ENCODE measurements at regions not wholly inside any gene's neighbourhood (a gene's known extent, or its start where the extent isn't known, plus 50 kb on each side); places are given as distances from the start of the nearest gene placed in this dataset.

DNA sequence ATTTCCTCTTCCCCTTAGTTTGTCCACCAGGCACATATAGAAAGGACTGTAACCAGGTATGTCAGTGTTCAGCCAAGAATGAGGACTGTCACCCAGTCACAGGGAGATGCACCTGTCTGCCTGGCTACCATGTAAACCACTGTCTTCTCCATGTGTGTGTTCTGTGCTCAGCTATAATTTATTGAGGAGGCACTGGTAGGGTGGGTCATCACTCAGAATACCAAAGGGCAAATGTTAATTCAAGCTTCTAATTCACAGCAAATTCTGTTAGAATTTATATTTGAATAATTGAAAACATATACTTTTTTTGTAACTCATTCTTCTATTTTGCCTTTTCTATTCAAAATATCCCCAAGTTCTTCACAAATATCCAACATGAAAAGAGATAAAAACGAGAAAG lies 780.4 kb downstream of the MECOM start:
- H3K9ac ChIP-seq (ENCODE audit: low read length): no peak overlapping the region
- no peaks in the 10 kb centered on the region for H3K27me3 ChIP-seq (ENCODE audit: control insufficient read depth, insufficient read depth, low read length)
- H3K36me3 ChIP-seq (ENCODE audit: control insufficient read depth, insufficient read depth, low read length): no peaks in the 10 kb centered on the region
- H3K4me3 ChIP-seq (ENCODE audit: low read length): no peak overlapping the region
- no peaks in the 10 kb centered on the region for H3K9me3 ChIP-seq (ENCODE audit: control insufficient read depth, low read length)
- H3K4me1 ChIP-seq (ENCODE audit: control insufficient read depth, insufficient read depth, low read length): no peaks in the 10 kb centered on the region

DNA sequence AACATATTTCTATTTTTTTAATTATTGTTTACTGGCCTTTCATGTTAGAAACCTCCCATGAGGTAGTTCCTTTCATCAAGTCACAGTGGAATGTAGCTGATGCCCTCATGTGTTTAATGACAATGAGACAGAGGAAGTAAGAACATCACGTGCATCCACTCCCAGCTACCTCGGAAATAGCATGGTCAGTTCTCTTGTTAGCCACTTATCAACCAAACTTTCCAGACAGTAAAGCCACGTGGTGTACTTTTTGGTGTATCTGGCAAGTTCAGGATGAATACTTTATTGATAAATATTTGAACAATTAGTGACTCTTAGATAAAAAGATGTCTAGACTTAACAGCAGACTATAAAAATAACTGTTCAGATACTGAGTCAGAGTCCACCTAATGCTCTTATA lies 781.7 kb downstream of the MECOM start:
- H3K27me3 ChIP-seq (ENCODE audit: control insufficient read depth, insufficient read depth, low read length): no peaks in the 10 kb centered on the region
- peaks cover 4% of the 10 kb centered on the region for H3K4me1 ChIP-seq (ENCODE audit: control insufficient read depth, insufficient read depth, low read length)
- no peak overlapping the region for H3K4me3 ChIP-seq (ENCODE audit: low read length)
- H3K9me3 ChIP-seq (ENCODE audit: control insufficient read depth, low read length): no peaks in the 10 kb centered on the region
- H3K9ac ChIP-seq (ENCODE audit: low read length): no peak overlapping the region
- H3K36me3 ChIP-seq (ENCODE audit: control insufficient read depth, insufficient read depth, low read length): no peaks in the 10 kb centered on the region

DNA sequence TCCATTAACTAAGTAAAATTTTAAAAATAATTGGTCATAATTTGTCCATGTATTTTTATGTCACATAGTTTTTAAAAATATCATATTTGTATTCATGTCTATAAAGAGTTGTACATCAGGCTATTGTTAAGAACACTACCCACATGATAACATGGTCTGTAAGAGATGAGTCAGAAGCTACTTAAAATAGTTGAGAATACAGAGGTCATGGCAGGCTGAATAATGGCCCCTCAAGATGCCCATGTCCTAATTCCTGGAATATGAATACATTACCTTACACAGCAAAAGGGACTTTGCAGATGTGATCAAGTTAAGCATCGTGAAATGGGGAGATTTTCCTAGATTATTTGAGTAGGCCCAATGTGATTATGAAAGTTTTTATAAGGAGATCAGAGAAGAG lies 782.9 kb upstream of the GOLIM4 start:
- H3K36me3 ChIP-seq (ENCODE audit: control insufficient read depth, insufficient read depth, low read length): no peaks in the 10 kb centered on the region
- no peaks in the 10 kb centered on the region for H3K9me3 ChIP-seq (ENCODE audit: control insufficient read depth, low read length)
- no peak overlapping the region for H3K4me3 ChIP-seq (ENCODE audit: low read length)
- H3K27me3 ChIP-seq (ENCODE audit: control insufficient read depth, insufficient read depth, low read length): no peaks in the 10 kb centered on the region
- H3K4me1 ChIP-seq (ENCODE audit: control insufficient read depth, insufficient read depth, low read length): peaks cover 11% of the 10 kb centered on the region
- no peak overlapping the region for H3K9ac ChIP-seq (ENCODE audit: low read length)

DNA sequence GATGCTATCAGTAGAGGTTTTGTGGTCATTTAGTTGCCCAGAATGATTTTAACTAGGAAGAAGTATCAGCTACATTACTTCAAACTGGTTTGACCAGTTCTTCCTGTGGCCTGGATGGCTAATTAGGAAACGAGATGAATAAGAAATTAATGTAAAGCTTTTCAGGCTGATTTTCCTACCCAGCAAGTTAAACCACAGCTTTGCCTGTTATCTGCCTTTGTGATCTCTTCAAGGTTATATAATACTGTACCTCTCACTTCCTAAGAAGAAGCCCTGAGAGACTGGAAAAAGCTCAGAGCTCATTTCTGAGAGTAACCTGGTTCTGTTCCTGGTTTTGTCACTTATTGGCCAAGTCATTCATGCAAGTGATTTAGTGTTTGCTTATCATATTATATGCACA lies 782.2 kb upstream of the GOLIM4 start:
- no peaks in the 10 kb centered on the region for H3K27me3 ChIP-seq (ENCODE audit: control insufficient read depth, insufficient read depth, low read length)
- no peaks in the 10 kb centered on the region for H3K36me3 ChIP-seq (ENCODE audit: control insufficient read depth, insufficient read depth, low read length)
- H3K9me3 ChIP-seq (ENCODE audit: control insufficient read depth, low read length): no peaks in the 10 kb centered on the region
- H3K4me3 ChIP-seq (ENCODE audit: low read length): no peak overlapping the region
- no peak overlapping the region for H3K9ac ChIP-seq (ENCODE audit: low read length)
- H3K4me1 ChIP-seq (ENCODE audit: control insufficient read depth, insufficient read depth, low read length): peaks cover 14% of the 10 kb centered on the region

DNA sequence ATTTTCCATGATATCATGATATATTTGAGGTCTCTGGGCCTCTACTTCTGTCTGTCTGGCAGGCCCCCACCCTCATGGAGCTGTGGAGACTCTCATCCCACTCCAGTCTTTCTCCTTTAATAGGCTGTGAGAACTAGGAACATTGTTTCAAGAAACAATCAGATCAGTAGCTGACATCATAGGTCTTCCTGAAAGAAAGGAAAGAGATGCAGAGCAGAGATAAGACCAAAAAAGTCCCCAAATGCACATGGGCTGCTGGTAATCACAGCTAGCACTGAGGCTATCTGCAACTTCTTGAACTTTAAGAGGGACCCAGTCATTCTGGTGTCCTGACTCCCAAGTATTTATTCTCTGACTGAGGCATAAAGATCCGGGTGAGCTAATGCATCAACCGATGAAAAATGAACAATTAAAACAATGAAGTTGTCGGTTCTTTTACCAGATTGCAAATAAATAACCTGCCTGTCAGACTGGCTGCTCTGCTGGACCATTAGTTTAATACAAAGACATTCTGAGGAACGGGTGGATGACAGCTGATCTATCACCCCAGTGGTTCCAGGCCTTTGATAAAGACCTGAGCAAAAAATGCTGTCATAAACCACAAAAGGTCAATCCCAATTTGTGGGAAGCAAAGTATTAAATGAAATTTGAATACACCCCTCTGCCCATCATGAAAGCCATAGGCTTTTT lies 780.8 kb upstream of the GOLIM4 start:
- Histone ChIP-seq H3K27me3 (ENCODE audit: control insufficient read depth, insufficient read depth, low read length) (no peaks in the 10 kb centered on the region), H3K36me3 (ENCODE audit: control insufficient read depth, insufficient read depth, low read length) (no peaks in the 10 kb centered on the region), H3K4me1 (ENCODE audit: control insufficient read depth, insufficient read depth, low read length) (peaks cover 28% of the 10 kb centered on the region), H3K9ac (ENCODE audit: low read length) (no peak overlapping the region), H3K9me3 (ENCODE audit: control insufficient read depth, low read length) (no peaks in the 10 kb centered on the region), H3K4me3 (ENCODE audit: low read length) (no peak overlapping the region)

DNA sequence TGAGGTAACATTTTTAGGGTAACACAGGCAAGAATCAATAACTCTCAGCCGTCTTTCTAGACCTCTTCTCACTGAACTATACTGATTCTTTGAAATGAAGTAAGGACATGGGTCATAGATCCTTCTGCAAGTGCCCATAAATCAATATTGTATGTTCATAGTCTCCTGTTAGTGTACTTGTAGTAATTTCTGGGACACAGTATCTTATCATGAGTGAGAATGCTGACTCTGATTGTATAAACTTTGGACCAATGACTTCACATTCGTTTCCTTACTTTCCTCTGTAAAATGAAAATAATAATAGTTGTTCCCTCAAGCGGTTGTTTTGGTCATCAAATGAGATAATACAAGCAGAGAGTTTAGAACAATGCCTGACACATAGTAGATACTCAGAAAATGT lies 777.1 kb upstream of the GOLIM4 start:
- Histone ChIP-seq H3K4me1 (ENCODE audit: control insufficient read depth, insufficient read depth, low read length) (peaks cover 36% of the 10 kb centered on the region), H3K4me3 (ENCODE audit: low read length) (no peak overlapping the region), H3K9ac (ENCODE audit: low read length) (no peak overlapping the region), H3K36me3 (ENCODE audit: control insufficient read depth, insufficient read depth, low read length) (no peaks in the 10 kb centered on the region), H3K27me3 (ENCODE audit: control insufficient read depth, insufficient read depth, low read length) (no peaks in the 10 kb centered on the region), H3K9me3 (ENCODE audit: control insufficient read depth, low read length) (no peaks in the 10 kb centered on the region)

DNA sequence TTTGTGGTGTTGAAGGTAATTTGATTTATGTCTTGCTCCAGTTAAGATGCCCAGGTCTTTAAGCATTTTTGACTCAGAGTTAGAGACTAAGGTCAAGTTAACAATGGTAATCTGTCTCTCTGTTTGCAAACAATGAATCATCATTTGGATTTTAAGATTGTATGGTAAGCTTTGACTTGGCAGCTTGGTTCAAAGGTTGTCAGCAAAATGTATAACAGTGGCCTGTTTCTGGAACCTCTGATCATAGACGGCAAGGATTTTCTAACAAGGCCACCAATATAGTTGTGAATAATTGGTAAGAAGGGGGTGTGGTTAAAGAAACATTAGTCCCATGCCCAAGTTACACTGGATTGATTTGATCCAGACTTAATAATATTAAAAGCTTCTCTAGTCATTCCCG lies 775.2 kb upstream of the GOLIM4 start:
- no peaks in the 10 kb centered on the region for H3K36me3 ChIP-seq (ENCODE audit: control insufficient read depth, insufficient read depth, low read length)
- H3K9me3 ChIP-seq (ENCODE audit: control insufficient read depth, low read length): no peaks in the 10 kb centered on the region
- H3K9ac ChIP-seq (ENCODE audit: low read length): no peak overlapping the region
- no peaks in the 10 kb centered on the region for H3K27me3 ChIP-seq (ENCODE audit: control insufficient read depth, insufficient read depth, low read length)
- peaks cover 30% of the 10 kb centered on the region for H3K4me1 ChIP-seq (ENCODE audit: control insufficient read depth, insufficient read depth, low read length)
- H3K4me3 ChIP-seq (ENCODE audit: low read length): no peak overlapping the region

DNA sequence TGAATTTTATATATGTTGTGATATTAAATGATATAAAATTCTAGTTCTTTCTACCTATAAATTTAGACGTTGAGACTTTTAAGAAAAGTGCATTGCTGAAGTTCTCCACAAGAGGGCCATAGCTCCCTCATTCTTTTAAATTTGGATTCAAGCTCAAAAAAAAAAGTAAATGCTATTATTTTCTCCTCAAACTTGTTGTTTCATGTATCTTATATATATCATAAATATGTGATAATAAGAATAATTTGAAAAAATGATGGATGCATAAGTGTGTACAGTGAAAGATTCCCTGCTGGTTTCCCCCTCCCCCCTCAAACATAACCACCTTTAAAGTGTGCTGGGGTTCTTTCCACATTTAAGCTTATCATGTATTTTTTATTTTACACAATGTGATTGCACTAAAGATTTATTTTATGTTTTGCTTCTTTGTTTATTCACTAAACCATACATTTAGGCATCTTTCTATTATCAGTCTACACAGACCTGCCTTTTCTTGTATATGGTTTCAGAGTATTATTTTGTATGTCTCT lies 769.4 kb upstream of the GOLIM4 start:
- Histone ChIP-seq H3K9ac (ENCODE audit: low read length) (no peak overlapping the region), H3K4me3 (ENCODE audit: low read length) (no peak overlapping the region), H3K27me3 (ENCODE audit: control insufficient read depth, insufficient read depth, low read length) (no peaks in the 10 kb centered on the region), H3K4me1 (ENCODE audit: control insufficient read depth, insufficient read depth, low read length) (peaks cover 27% of the 10 kb centered on the region), H3K9me3 (ENCODE audit: control insufficient read depth, low read length) (no peaks in the 10 kb centered on the region), H3K36me3 (ENCODE audit: control insufficient read depth, insufficient read depth, low read length) (no peaks in the 10 kb centered on the region)

DNA sequence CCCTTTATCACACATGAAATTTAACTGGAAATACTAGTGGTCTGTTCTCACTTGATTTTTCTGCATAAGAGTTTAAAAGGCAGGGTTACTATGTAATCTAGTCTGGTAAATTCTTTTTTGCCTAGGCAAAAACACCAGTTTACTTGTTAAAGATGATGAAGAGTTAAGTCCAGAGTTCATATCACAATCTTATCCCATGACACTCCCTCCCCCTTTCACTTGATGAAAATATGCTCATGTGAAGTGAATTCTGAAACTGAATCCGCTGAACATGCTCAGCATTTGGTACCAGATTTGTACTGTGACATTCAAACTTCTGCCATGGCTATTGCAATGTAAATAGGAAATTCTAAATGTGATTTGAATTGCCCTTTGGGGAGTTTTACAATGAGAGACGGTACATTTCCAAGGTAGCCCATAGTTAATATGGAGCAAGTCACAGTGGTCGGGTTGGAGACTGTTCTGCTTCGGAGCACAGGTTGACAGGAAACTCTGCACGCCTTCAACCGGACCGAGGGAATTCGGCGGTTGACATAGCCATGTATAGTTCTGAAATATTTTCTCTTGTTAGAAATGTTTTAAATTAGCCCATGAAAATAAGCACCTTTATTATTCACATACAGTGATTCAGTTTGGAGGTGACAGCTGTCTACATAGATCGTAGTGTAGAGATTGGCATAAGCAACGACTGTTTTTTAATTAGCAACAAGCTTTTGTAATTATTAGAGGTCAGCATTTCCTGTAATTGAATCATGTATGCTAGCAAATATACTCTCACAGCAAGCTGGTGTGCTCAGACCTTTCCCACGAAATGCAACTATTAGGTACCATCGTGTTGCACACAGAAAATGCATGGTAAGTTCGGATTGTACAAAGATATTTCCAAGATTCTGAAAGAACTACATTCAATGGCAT lies 768.6 kb upstream of the GOLIM4 start:
- peaks cover 34% of the 10 kb centered on the region for H3K4me1 ChIP-seq (ENCODE audit: control insufficient read depth, insufficient read depth, low read length)
- H3K9ac ChIP-seq (ENCODE audit: low read length): no peak overlapping the region
- no peaks in the 10 kb centered on the region for H3K9me3 ChIP-seq (ENCODE audit: control insufficient read depth, low read length)
- H3K36me3 ChIP-seq (ENCODE audit: control insufficient read depth, insufficient read depth, low read length): no peaks in the 10 kb centered on the region
- H3K4me3 ChIP-seq (ENCODE audit: low read length): no peak overlapping the region
- no peaks in the 10 kb centered on the region for H3K27me3 ChIP-seq (ENCODE audit: control insufficient read depth, insufficient read depth, low read length)

DNA sequence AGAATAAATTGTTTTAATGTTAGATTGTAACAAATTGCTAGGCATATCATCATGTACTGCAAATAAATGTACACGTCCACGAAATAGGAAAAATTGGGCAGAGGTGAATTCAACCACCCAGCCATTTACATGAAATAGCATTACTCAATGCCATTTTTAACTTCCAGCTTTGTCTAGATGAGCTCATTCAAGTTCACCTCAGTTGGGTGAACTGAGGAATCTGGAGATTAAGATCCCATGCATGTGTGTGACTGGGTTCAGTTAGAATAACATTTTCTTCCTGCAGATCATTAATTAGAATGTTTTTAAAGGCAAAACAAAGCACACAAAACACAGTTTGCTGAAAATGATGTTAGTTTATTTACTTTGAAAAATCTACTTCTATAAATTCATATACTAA lies 767.8 kb upstream of the GOLIM4 start:
- H3K9ac ChIP-seq (ENCODE audit: low read length): no peak overlapping the region
- H3K9me3 ChIP-seq (ENCODE audit: control insufficient read depth, low read length): no peaks in the 10 kb centered on the region
- H3K27me3 ChIP-seq (ENCODE audit: control insufficient read depth, insufficient read depth, low read length): no peaks in the 10 kb centered on the region
- no peak overlapping the region for H3K4me3 ChIP-seq (ENCODE audit: low read length)
- H3K4me1 ChIP-seq (ENCODE audit: control insufficient read depth, insufficient read depth, low read length): peaks cover 42% of the 10 kb centered on the region
- H3K36me3 ChIP-seq (ENCODE audit: control insufficient read depth, insufficient read depth, low read length): no peaks in the 10 kb centered on the region

DNA sequence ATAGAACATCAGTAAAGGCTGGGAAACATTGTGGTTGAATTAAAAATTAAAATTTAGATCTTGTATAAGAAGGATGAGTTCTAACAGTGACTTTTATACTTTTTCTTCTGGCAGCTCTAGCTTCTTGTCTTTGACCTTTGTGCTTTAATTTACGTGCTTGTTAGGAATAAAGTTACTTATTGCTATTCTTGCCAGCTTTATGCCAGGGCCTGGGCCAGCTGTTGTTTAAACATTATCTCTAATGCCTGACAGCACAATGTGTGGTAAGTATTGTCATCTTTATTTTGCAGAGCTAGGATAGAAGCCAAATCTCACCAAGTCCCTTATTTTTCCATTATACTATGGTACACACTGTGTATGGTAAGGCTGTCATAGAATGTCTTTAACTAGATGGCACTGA lies 766.7 kb upstream of the GOLIM4 start:
- no peaks in the 10 kb centered on the region for H3K27me3 ChIP-seq (ENCODE audit: control insufficient read depth, insufficient read depth, low read length)
- H3K9me3 ChIP-seq (ENCODE audit: control insufficient read depth, low read length): no peaks in the 10 kb centered on the region
- peaks cover 37% of the 10 kb centered on the region for H3K4me1 ChIP-seq (ENCODE audit: control insufficient read depth, insufficient read depth, low read length)

DNA sequence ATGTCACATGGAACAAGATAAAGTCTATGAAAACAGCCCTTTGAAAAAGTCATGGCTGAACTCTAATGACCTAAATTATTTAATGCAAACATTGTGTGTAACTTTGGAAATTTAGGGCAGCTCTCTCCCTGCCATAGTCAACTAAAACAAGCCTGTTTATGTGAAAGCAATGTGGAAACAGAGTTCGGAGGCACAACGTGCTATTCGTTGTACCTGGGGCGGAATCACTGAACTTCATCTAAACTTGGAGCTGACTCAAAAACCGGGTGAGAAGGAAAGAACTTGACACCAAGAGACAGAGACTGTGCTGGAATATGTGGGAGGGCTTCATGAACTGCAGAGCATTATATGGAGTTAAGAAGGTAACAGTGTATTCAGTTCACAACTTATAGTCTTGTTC lies 764.9 kb upstream of the GOLIM4 start:
- no peaks in the 10 kb centered on the region for H3K36me3 ChIP-seq (ENCODE audit: control insufficient read depth, insufficient read depth, low read length)
- no peak overlapping the region for H3K9ac ChIP-seq (ENCODE audit: low read length)
- H3K4me1 ChIP-seq (ENCODE audit: control insufficient read depth, insufficient read depth, low read length): peaks cover 36% of the 10 kb centered on the region
- no peaks in the 10 kb centered on the region for H3K9me3 ChIP-seq (ENCODE audit: control insufficient read depth, low read length)
- no peak overlapping the region for H3K4me3 ChIP-seq (ENCODE audit: low read length)
- no peaks in the 10 kb centered on the region for H3K27me3 ChIP-seq (ENCODE audit: control insufficient read depth, insufficient read depth, low read length)

More for the DNA sequence above, 766.7 kb upstream of the GOLIM4 start:
- Histone ChIP-seq H3K4me3 (ENCODE audit: low read length) (no peak overlapping the region), H3K36me3 (ENCODE audit: control insufficient read depth, insufficient read depth, low read length) (no peaks in the 10 kb centered on the region), H3K9ac (ENCODE audit: low read length) (no peak overlapping the region)
